ENCODE measurements at regions not wholly inside any gene's neighbourhood (a gene's known extent, or its start where the extent isn't known, plus 50 kb on each side); places are given as distances from the start of the nearest gene placed in this dataset.

DNA sequence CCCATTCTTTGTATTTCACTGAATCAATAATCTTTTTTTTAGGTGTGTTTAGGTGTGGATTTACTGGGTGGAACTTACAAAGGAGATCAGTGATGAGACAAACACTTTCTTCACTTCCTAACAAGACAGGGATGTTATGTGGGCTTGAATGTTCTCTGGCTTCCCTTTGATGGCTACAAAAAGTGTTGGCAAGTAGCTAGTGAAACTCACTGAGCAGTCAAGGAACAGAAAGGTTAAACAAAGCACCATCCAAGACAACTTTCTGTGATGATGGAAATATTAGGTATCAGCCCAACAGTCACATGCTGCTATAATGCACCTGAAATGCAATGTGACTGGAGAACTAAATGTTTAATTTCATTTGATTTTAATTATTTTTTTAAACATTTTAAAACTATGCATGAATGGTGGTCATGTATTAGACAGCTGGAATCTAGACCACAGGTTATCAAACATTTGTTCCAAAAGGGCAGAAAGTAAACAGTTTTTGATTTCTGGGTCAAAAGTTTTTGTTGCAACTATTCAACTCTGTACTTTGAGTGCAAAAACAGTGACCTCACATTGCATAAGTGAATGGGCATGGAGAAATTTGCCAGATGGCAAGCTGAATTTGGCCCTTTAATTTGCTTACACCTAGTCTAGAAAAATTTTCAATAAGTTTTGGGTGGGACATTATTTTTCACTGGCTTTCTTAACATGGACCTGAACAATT, 1272.7 kb upstream of the TMEFF2 start:
- H3K27ac ChIP-seq: no peak overlapping the region
- H3K4me3 ChIP-seq: no peak overlapping the region
- TF ChIP-seq, protein P1, sequence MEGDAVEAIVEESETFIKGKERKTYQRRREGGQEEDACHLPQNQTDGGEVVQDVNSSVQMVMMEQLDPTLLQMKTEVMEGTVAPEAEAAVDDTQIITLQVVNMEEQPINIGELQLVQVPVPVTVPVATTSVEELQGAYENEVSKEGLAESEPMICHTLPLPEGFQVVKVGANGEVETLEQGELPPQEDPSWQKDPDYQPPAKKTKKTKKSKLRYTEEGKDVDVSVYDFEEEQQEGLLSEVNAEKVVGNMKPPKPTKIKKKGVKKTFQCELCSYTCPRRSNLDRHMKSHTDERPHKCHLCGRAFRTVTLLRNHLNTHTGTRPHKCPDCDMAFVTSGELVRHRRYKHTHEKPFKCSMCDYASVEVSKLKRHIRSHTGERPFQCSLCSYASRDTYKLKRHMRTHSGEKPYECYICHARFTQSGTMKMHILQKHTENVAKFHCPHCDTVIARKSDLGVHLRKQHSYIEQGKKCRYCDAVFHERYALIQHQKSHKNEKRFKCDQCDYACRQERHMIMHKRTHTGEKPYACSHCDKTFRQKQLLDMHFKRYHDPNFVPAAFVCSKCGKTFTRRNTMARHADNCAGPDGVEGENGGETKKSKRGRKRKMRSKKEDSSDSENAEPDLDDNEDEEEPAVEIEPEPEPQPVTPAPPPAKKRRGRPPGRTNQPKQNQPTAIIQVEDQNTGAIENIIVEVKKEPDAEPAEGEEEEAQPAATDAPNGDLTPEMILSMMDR (IDR thresholded peaks at IDR 0.05): no peak
- DNase-seq (ENCODE audit: low spot score): no peak

DNA sequence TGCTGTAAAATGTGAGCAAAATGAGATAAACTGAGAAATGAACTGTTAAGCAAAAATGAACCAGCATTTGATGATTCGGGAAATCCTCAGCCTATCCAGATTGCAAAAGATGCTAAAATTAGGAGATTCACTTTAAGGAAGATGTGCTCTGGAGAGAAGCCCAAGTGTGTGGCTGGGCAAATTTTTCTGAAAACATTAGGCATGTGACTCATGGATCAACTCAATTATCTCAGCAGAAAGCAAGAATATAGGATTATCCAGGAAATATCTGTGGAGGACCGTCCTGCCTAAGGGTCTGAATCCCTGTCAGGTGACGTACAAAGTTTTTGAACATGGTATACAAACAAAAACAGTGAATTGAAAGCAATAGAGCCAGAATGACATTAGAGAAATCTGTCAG, 1268.3 kb upstream of the TMEFF2 start:
- no peak for DNase-seq (ENCODE audit: low spot score)
- H3K4me3 ChIP-seq: no peak overlapping the region
- no peak overlapping the region for H3K27ac ChIP-seq
- TF ChIP-seq, protein P1 (IDR thresholded peaks at IDR 0.05): no peak

DNA sequence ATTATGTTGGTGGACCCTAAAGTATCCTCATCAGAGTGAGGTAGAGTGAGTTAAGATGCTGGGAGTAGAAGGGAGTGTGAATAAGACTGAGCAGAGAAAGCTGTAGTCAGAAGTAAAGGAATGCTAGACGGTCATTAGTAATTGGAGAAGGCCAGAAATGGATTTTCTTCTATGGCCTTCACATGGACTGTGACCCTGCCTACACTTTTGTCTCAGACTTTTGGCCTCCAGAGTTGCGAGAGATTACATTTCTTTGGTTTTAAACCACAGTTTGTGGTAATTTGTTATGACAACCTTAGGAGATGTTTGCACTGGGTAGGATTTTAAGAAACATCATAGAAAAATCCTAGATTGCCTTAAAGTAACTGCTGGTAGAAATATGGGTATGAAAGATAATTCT, 1267.7 kb upstream of the TMEFF2 start:
- DNase-seq (ENCODE audit: low spot score): no peak
- TF ChIP-seq, protein P1 (IDR thresholded peaks at IDR 0.05): no peak
- no peak overlapping the region for H3K4me3 ChIP-seq
- no peak overlapping the region for H3K27ac ChIP-seq

DNA sequence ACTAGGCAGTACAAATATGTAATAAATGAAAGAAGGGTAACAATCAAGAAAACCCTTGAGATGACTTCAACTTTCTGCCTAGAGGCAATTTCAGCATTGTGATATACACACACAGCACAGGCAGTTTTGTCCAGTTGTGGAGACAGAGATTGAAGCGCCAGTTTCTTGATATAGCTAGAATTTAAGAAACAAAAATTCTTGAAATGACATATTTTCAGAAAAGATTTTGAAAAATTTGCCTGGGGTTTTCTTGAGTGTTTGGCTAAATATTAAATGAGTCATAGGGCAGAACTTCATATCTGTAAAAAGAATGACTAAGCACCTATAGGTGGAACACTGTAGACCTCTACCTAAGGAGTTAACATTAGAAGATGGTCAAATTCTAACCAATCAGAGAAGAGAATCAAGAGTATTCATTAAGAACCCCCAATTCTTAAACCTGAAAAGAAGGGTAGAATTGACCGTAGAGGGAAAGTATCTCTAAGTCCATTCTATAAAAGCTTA, 1266.8 kb upstream of the TMEFF2 start:
- TF ChIP-seq, protein P1 (IDR thresholded peaks at IDR 0.05): no peak
- Histone ChIP-seq H3K4me3 (no peak overlapping the region), H3K27ac (no peak overlapping the region)
- no peak for DNase-seq (ENCODE audit: low spot score)

DNA sequence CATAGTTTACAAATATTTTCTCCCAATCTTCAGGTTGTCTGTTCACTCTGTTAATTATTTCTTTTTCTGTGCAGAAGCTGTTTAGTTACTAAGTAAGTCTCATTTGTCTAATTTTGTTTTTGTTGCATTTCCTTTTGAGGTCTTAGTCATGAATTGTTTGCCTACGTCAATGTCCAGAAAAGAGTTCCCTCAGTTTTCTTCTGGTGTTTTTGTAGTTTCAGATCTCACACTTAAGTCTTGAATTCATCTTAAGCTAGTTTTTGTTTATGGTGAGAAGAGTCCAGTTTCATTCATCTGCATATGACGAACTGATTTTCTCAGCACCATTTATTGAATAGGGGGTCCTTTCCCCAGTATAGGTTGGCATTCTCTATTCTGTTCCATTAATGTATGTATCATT, 1252.2 kb upstream of the TMEFF2 start:
- Histone ChIP-seq H3K27ac (no peak overlapping the region), H3K4me3 (no peak overlapping the region)
- TF ChIP-seq, protein P1 (IDR thresholded peaks at IDR 0.05): no peak
- DNase-seq (ENCODE audit: low spot score): no peak

DNA sequence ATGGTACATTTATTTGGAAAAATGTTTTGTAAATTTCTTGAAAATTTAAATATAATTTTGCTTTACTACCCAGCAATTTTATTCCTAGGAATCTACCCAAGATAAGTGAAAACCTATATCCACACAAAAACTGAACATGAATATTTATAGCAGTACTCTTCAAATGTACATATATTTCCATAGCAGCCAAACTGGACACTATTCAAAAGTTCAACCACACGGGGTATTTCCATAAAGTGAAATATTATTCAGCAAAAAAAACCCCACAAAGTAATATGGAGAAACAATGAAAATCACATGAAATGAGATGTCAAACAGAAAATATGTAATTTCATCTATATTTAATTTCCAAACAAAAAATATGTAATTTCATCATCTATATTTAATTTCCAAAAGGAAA, 1247.6 kb upstream of the TMEFF2 start:
- Histone ChIP-seq H3K27ac (no peak overlapping the region), H3K4me3 (no peak overlapping the region)

More for the DNA sequence above, 1247.6 kb upstream of the TMEFF2 start:
- no peak for DNase-seq (ENCODE audit: low spot score)
- TF ChIP-seq, protein P1 (IDR thresholded peaks at IDR 0.05): no peak
